ENCODE measurements at regions not wholly inside any gene's neighbourhood (a gene's known extent, or its start where the extent isn't known, plus 50 kb on each side); places are given as distances from the start of the nearest gene placed in this dataset.

GRCh38 chr1:96357141-96357765, 364.3 kb upstream of the PTBP2 start:
- DNase-seq, result no peak
- no peaks in the 10 kb centered on the region for H4K20me1 ChIP-seq (ENCODE audit: insufficient read depth)
- H3K4me2 ChIP-seq (ENCODE audit: unreplicated experiment), result no peak overlapping the region
- WGBS, 2 experiments (ENCODE audit: low coverage in 1 of 2, low lambda C conversion rate in 2 of 2, missing lambda C conversion rate in 2 of 2), result 81 to 87% methylated on average over 2 of the region's 2 CpGs
- no peaks in the 10 kb centered on the region for H3K36me3 ChIP-seq (ENCODE audit: low read depth)
- no peaks in the 10 kb centered on the region; the same call in 1 of the 2 replicates for H3K27me3 ChIP-seq (replicated peaks; ENCODE audit: insufficient read depth)
- no peak overlapping the region for H3K4me3 ChIP-seq
- no peak overlapping the region for H3K9ac ChIP-seq
- in situ Hi-C loops (cut with MboI), result no loop called here
- no peaks in the 10 kb centered on the region for H3K9me3 ChIP-seq (ENCODE audit: low read depth)
- H3K27ac ChIP-seq, result no peak overlapping the region
- peaks cover 24% of the 10 kb centered on the region for H3K4me1 ChIP-seq (ENCODE audit: insufficient read depth)
- peaks cover 24% of the 10 kb centered on the region for H3F3A ChIP-seq (ENCODE audit: insufficient read depth)
- H3K79me2 ChIP-seq (ENCODE audit: insufficient read depth), result no peaks in the 10 kb centered on the region
- no peak overlapping the region for H2AFZ ChIP-seq
- H3K9me2 ChIP-seq (ENCODE audit: insufficient read depth), result no peaks in the 10 kb centered on the region
- TF ChIP-seq EZH2 (IDR thresholded peaks at IDR 0.05; ENCODE audit: insufficient read depth, poor library complexity, severe bottlenecking) (no peak), EZH2phosphoT487 (IDR thresholded peaks at IDR 0.05; ENCODE audit: insufficient read depth, low read depth) (no peak)

GRCh38 chr1:96358057-96358456, 363.5 kb upstream of the PTBP2 start:
- no peaks in the 10 kb centered on the region for H3K36me3 ChIP-seq (ENCODE audit: low read depth)
- no peaks in the 10 kb centered on the region for H3K79me2 ChIP-seq (ENCODE audit: insufficient read depth)
- H2AFZ ChIP-seq, result no peak overlapping the region
- no peak overlapping the region for H3K9ac ChIP-seq
- H3K9me3 ChIP-seq (ENCODE audit: low read depth), result no peaks in the 10 kb centered on the region
- no peaks in the 10 kb centered on the region for H3K27me3 ChIP-seq (replicated peaks; ENCODE audit: insufficient read depth)
- H3K4me2 ChIP-seq (ENCODE audit: unreplicated experiment), result no peak overlapping the region
- TF ChIP-seq EZH2phosphoT487 (IDR thresholded peaks at IDR 0.05; ENCODE audit: insufficient read depth, low read depth) (no peak), EZH2 (IDR thresholded peaks at IDR 0.05; ENCODE audit: insufficient read depth, poor library complexity, severe bottlenecking) (no peak)
- H3K9me2 ChIP-seq (ENCODE audit: insufficient read depth), result no peaks in the 10 kb centered on the region
- WGBS, 2 experiments (ENCODE audit: low coverage in 1 of 2, low lambda C conversion rate in 2 of 2, missing lambda C conversion rate in 2 of 2), result 94 to 97% methylated on average over 3 of the region's 3 CpGs
- H3K4me3 ChIP-seq, result no peak overlapping the region
- in situ Hi-C loops (cut with MboI), result no loop called here
- no peak overlapping the region for H3K27ac ChIP-seq
- no peak for DNase-seq
- H4K20me1 ChIP-seq (ENCODE audit: insufficient read depth), result no peaks in the 10 kb centered on the region
- H3K4me1 ChIP-seq (ENCODE audit: insufficient read depth), result peaks cover 29% of the 10 kb centered on the region
- peaks cover 29% of the 10 kb centered on the region for H3F3A ChIP-seq (ENCODE audit: insufficient read depth)

GRCh38 chr1:96360036-96360795, 361.4 kb upstream of the PTBP2 start:
- Histone ChIP-seq H2AFZ (no peak overlapping the region), H4K20me1 (ENCODE audit: insufficient read depth) (no peaks in the 10 kb centered on the region), H3K27me3 (replicated peaks; ENCODE audit: insufficient read depth) (no peaks in the 10 kb centered on the region), H3K9me3 (ENCODE audit: low read depth) (no peaks in the 10 kb centered on the region), H3K4me2 (ENCODE audit: unreplicated experiment) (peak overlapping the region; percentile 13), H3K9me2 (ENCODE audit: insufficient read depth) (no peaks in the 10 kb centered on the region), H3K9ac (no peak overlapping the region), H3K27ac (0 out of 2 replicates have a peak overlapping the region, but pooled peaks have one; percentile 21), H3K4me3 (no peak overlapping the region), H3F3A (ENCODE audit: insufficient read depth) (peaks cover 49% of the 10 kb centered on the region), H3K36me3 (ENCODE audit: low read depth) (no peaks in the 10 kb centered on the region), H3K4me1 (ENCODE audit: insufficient read depth) (peaks cover 51% of the 10 kb centered on the region), H3K79me2 (ENCODE audit: insufficient read depth) (no peaks in the 10 kb centered on the region)
- TF ChIP-seq EZH2phosphoT487 (IDR thresholded peaks at IDR 0.05; ENCODE audit: insufficient read depth, low read depth) (no peak), EZH2 (IDR thresholded peaks at IDR 0.05; ENCODE audit: insufficient read depth, poor library complexity, severe bottlenecking) (no peak)
- DNase-seq, result peak; percentile 61
- in situ Hi-C loops (cut with MboI), result no loop called here
- WGBS, 2 experiments (ENCODE audit: low coverage in 1 of 2, low lambda C conversion rate in 2 of 2, missing lambda C conversion rate in 2 of 2), result 86 to 92% methylated on average over 1 of the region's 1 CpG

GRCh38 chr1:96361271-96361856, 360.2 kb upstream of the PTBP2 start:
- Histone ChIP-seq H3K27ac (no peak overlapping the region), H3K79me2 (ENCODE audit: insufficient read depth) (no peaks in the 10 kb centered on the region), H3K4me3 (no peak overlapping the region), H4K20me1 (ENCODE audit: insufficient read depth) (no peaks in the 10 kb centered on the region), H3K9me2 (ENCODE audit: insufficient read depth) (no peaks in the 10 kb centered on the region), H3K4me1 (ENCODE audit: insufficient read depth) (peaks cover 59% of the 10 kb centered on the region), H3F3A (ENCODE audit: insufficient read depth) (peaks cover 50% of the 10 kb centered on the region), H3K9me3 (ENCODE audit: low read depth) (no peaks in the 10 kb centered on the region), H3K36me3 (ENCODE audit: low read depth) (no peaks in the 10 kb centered on the region), H3K27me3 (replicated peaks; ENCODE audit: insufficient read depth) (no peaks in the 10 kb centered on the region), H3K4me2 (ENCODE audit: unreplicated experiment) (no peak overlapping the region), H3K9ac (no peak overlapping the region), H2AFZ (no peak overlapping the region)
- no peak for TF ChIP-seq EZH2 (IDR thresholded peaks at IDR 0.05; ENCODE audit: insufficient read depth, poor library complexity, severe bottlenecking)
- TF ChIP-seq EZH2phosphoT487 (IDR thresholded peaks at IDR 0.05; ENCODE audit: insufficient read depth, low read depth), result no peak
- DNase-seq, result no peak
- in situ Hi-C loops (cut with MboI), result no loop called here
- WGBS, 2 experiments (ENCODE audit: low coverage in 1 of 2, low lambda C conversion rate in 2 of 2, missing lambda C conversion rate in 2 of 2), result 96 to 98% methylated on average over 5 of the region's 5 CpGs
